ENCODE measurements at regions not wholly inside any gene's neighbourhood (a gene's known extent, or its start where the extent isn't known, plus 50 kb on each side); places are given as distances from the start of the nearest gene placed in this dataset.

DNA sequence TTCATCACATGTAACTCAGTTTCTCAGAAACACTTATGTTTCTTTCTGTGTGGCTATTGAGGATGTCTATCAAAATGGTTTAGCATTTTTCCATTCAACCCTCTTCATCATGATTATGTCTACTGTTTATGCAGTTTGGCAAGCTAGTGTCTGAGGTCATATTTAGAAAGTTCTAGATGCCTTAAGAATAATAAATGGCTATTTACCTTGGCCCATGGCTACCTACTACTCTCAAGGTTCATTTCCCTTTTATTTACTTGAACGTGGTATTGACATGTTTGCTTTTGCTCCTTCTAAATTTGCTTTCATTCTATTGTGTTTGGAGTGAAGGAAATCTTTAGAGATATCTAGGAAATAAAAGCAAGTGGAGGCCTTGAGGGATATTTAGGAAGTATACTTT, 193.7 kb upstream of the OLFM3 start:
- TF ChIP-seq, protein P1, sequence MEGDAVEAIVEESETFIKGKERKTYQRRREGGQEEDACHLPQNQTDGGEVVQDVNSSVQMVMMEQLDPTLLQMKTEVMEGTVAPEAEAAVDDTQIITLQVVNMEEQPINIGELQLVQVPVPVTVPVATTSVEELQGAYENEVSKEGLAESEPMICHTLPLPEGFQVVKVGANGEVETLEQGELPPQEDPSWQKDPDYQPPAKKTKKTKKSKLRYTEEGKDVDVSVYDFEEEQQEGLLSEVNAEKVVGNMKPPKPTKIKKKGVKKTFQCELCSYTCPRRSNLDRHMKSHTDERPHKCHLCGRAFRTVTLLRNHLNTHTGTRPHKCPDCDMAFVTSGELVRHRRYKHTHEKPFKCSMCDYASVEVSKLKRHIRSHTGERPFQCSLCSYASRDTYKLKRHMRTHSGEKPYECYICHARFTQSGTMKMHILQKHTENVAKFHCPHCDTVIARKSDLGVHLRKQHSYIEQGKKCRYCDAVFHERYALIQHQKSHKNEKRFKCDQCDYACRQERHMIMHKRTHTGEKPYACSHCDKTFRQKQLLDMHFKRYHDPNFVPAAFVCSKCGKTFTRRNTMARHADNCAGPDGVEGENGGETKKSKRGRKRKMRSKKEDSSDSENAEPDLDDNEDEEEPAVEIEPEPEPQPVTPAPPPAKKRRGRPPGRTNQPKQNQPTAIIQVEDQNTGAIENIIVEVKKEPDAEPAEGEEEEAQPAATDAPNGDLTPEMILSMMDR (IDR thresholded peaks at IDR 0.05; ENCODE audit: extremely low read depth, missing control alignments) = no peak
- DNase-seq (ENCODE audit: low spot score) = no peak

DNA sequence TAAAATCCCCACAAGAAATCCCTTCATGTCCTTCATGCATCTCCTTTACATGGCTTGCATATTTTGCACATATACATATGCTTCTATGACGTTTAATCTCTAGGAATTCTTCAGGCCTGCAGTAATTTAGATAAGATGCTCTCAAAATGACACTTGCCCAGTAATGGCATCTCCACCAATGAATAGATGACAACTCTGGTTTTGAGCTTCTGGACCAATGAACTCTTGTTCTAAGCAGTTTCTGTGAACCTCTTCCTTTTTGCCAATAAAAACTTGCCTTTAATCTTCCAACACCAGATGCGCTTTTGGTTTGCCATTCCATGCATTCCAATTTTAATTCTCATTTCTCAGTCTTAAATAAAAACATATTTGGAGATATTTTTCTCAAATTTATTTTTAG, 189.8 kb upstream of the OLFM3 start:
- TF ChIP-seq, protein P1 (IDR thresholded peaks at IDR 0.05; ENCODE audit: extremely low read depth, missing control alignments) = no peak
- DNase-seq (ENCODE audit: low spot score) = no peak

DNA sequence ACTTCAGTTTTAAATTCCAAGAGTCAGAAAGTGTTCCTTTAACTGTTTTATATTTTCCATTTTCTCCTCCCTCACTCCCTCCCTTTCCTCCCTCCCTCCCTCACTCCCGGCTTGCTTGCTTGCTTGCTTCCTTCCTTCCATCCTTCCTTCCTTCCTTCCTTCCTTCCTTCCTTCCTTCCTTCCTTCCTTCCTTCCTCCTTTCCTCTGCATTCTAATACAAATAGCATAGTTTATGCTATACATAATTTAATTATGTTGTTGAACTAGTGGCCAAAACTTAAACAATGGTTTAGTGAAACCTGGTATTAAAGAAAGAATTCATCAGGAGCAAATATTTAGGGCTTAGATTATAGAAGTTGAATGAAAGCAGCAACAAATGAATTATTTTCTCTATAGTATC, 188.5 kb upstream of the OLFM3 start:
- TF ChIP-seq, protein P1 (IDR thresholded peaks at IDR 0.05; ENCODE audit: extremely low read depth, missing control alignments) = no peak
- no peak for DNase-seq (ENCODE audit: low spot score)

DNA sequence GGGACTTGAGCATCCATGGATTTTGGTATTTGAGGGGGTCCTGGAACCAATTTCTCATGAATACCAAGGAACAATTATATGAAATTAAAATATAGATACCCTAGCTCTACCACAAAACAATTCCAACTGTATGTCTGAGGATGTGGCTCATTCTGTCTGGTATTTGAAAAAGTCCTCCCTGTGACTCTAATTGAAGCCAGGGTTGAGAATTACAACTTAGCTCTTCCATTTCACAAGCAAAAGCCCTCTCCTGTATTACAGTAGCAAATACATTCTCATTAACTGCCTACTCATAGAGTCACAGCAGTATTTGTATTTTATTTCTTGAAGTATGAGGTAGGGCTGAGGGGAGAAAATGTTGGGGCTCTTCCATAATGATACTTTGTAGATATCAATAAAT, 187.8 kb upstream of the OLFM3 start:
- TF ChIP-seq, protein P1 (IDR thresholded peaks at IDR 0.05; ENCODE audit: extremely low read depth, missing control alignments) = no peak
- no peak for DNase-seq (ENCODE audit: low spot score)

DNA sequence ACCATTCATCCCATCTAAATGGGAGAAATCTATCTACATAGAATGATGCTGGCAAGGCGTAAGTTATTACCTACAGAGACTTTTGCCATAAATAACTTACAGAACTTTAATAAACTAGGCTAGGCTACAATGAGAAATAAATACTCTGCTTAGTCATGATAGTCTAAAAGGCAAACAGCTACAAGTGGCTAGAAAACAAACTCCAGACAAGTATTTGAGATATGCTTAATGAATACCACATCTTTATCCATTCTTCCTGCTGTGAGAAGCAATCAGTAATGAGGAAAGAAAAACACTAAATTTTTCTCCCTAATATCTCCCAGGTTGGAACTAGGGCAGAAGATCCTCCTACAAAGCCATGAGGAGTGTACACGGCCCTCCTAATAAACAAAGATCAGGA, 187.0 kb upstream of the OLFM3 start:
- TF ChIP-seq, protein P1 (IDR thresholded peaks at IDR 0.05; ENCODE audit: extremely low read depth, missing control alignments) = no peak
- DNase-seq (ENCODE audit: low spot score) = no peak

DNA sequence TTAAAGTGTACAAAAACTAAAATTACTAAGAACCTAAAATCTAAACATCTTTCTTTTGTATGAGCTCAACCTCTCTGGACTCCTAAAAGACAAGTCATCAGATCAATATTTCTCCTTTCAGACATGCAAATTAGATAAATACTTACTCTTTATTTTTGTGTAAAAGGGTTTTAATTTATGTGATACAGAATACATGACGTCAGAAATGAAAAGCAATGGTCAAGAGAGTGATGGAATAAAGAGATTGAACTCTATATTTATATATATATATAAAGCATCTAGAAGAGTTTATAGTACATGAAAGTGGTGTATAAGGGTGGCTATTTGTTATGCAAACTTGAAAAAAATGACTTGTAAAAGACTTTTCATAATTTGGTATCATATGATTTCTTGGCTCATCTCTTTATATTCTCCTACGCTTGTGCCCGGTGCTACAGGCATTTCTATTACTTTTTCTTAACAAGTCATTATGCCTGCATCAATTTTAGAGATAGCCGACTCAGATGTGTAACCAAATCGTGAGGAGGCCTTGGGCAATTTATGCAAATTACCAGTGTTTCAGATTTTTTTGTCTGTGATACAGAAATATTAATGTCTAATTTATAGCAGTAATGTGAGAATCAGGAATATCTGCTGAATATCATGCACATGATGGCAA, 186.0 kb upstream of the OLFM3 start:
- no peak for DNase-seq (ENCODE audit: low spot score)
- TF ChIP-seq, protein P1 (IDR thresholded peaks at IDR 0.05; ENCODE audit: extremely low read depth, missing control alignments) = no peak

DNA sequence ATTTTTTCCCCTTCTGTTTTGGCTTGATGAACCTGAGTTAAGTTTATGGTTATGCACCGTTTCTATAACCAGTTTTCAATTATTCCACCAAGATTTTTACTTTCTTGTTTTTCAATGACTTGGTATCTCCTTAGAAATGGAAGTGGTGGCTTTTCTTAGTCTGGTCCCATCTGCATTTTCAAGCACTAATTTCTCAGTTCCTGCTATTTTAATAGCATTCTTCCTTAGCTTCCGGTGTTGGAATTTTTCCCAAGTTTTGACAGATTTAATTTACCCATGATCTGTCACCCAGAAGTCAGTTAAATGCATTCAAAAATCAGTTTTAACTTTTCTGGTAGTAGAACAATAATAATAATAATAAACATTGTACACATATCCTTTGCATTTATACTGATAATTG, 184.6 kb upstream of the OLFM3 start:
- TF ChIP-seq, protein P1 (IDR thresholded peaks at IDR 0.05; ENCODE audit: extremely low read depth, missing control alignments) = no peak
- no peak for DNase-seq (ENCODE audit: low spot score)

Measured in GM20000 (cell line).